Progenitor cell of endocrine pancreas (in vitro differentiated cells): ENCODE measurements at regions not wholly inside any gene's neighbourhood (a gene's known extent, or its start where the extent isn't known, plus 50 kb on each side); places are given as distances from the start of the nearest gene placed in this dataset.

ENCODE experiments used
- DNase-seq: peaks from one replicate; pipeline ENCODE4 v3.0.0; 2021; ENCODE audit warnings: low spot score; ENCODE audit not compliant: unreplicated experiment
- H3K27ac Mint-ChIP-seq: 2 replicates; pipeline ENCODE4 v1.8.0; 2021; ENCODE audit warnings: mild to moderate bottlenecking, moderate library complexity, mixed read lengths
- H3K27me3 Mint-ChIP-seq: 2 replicates; pipeline ENCODE4 v1.8.0; 2021; ENCODE audit warnings: mixed read lengths
- H3K36me3 Mint-ChIP-seq: 2 replicates; pipeline ENCODE4 v1.8.0; 2022; ENCODE audit warnings: mixed read lengths; ENCODE audit not compliant: insufficient read depth
- H3K4me1 Mint-ChIP-seq: 2 replicates; pipeline ENCODE4 v1.8.0; 2021; ENCODE audit warnings: low read depth, mixed read lengths
- H3K4me3 Mint-ChIP-seq: 2 replicates; pipeline ENCODE4 v1.8.0; 2021; ENCODE audit warnings: low read depth, mild to moderate bottlenecking, moderate library complexity, mixed read lengths
- H3K9me3 Mint-ChIP-seq: 2 replicates; pipeline ENCODE4 v1.8.0; 2021; ENCODE audit warnings: low read depth, mixed read lengths
- TF ChIP-seq, protein P1 (sequence below): fragments of 200-600 bp; sonication (generic); IDR thresholded peaks from one replicate; pipeline ENCODE4 v1.5.0; 2021; ENCODE audit warnings: antibody characterized with exemption, mild to moderate bottlenecking; ENCODE audit not compliant: unreplicated experiment

DNA sequence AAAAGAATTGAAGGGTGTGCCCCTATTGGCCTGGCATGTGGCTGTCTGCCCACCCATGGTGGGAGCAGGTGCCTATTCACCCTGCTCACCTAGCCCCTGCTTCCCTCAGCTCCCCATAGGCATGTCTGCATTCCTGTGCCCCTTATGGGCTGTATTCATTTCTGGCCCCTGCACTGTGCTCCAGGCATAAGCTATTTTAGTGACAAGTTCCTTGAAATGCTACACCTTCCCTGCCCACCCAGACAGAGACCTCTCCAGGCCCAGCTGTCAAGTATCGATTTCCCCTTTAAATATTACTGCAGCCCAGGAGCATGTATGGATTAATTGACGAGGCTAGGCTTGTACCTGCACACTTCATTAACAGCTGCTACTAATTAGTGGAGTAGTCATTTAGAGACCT, 235.4 kb downstream of the RPS24 start:
- peaks cover 6% of the 10 kb centered on the region for H3K9me3 Mint-ChIP-seq
- no peak overlapping the region for H3K27ac Mint-ChIP-seq
- H3K36me3 Mint-ChIP-seq, result no peaks in the 10 kb centered on the region
- no peak overlapping the region for H3K4me3 Mint-ChIP-seq
- peaks cover 17% of the 10 kb centered on the region for H3K4me1 Mint-ChIP-seq
- TF ChIP-seq, protein P1, sequence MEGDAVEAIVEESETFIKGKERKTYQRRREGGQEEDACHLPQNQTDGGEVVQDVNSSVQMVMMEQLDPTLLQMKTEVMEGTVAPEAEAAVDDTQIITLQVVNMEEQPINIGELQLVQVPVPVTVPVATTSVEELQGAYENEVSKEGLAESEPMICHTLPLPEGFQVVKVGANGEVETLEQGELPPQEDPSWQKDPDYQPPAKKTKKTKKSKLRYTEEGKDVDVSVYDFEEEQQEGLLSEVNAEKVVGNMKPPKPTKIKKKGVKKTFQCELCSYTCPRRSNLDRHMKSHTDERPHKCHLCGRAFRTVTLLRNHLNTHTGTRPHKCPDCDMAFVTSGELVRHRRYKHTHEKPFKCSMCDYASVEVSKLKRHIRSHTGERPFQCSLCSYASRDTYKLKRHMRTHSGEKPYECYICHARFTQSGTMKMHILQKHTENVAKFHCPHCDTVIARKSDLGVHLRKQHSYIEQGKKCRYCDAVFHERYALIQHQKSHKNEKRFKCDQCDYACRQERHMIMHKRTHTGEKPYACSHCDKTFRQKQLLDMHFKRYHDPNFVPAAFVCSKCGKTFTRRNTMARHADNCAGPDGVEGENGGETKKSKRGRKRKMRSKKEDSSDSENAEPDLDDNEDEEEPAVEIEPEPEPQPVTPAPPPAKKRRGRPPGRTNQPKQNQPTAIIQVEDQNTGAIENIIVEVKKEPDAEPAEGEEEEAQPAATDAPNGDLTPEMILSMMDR, result no peak
- no peaks in the 10 kb centered on the region for H3K27me3 Mint-ChIP-seq
- no peak for DNase-seq

DNA sequence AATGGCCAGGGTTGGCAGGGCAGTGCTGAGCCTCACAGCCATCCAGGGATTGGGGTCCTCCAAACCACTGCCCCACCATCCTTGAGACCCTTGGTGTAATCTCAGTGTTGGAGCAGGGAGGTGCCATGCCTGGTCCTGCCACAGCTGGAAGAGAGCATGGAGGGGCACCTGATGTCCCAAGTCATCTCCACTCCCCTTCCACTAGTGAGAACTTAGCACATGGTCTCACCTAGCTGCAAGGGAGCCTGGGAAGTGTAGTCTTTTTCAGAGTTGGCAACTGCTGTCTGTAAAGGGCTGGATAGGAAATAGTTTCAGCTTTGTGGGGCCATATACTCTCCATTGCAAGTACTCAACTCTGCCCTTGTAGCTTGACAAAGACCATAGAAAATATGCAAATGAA, 238.7 kb downstream of the RPS24 start:
- DNase-seq, result no peak
- peaks cover 11% of the 10 kb centered on the region for H3K27me3 Mint-ChIP-seq
- TF ChIP-seq, protein P1, result no peak

DNA sequence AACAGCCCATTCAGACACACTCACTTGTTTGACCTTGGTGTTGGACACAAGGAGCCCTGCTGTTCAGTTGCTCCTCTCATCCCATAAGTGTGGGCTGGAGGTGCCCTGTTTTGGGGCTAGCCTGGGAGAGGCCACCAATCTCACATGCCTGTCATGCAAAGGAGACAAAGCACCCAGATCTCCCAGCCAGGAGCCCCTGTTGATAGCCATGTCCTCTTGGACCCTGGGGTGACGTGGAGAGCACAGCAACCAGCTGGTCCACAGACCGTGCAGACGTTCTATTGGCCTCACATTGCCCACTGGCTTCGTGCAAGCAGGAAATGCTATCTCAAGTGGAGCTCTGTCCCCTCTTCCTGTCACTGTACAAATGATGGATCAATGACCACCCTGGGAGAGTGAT, 240.8 kb downstream of the RPS24 start:
- DNase-seq, result no peak
- Mint-ChIP-seq H3K36me3 (no peaks in the 10 kb centered on the region), H3K4me3 (no peak overlapping the region), H3K9me3 (no peaks in the 10 kb centered on the region), H3K4me1 (peaks cover 5% of the 10 kb centered on the region), H3K27me3 (peaks cover 11% of the 10 kb centered on the region), H3K27ac (no peak overlapping the region)
- TF ChIP-seq, protein P1, result no peak

More for the DNA sequence above, 238.7 kb downstream of the RPS24 start:
- H3K36me3 Mint-ChIP-seq, result no peaks in the 10 kb centered on the region
- H3K4me1 Mint-ChIP-seq, result peaks cover 12% of the 10 kb centered on the region
- no peak overlapping the region for H3K4me3 Mint-ChIP-seq
- no peak overlapping the region for H3K27ac Mint-ChIP-seq
- H3K9me3 Mint-ChIP-seq, result peaks cover 6% of the 10 kb centered on the region

DNA sequence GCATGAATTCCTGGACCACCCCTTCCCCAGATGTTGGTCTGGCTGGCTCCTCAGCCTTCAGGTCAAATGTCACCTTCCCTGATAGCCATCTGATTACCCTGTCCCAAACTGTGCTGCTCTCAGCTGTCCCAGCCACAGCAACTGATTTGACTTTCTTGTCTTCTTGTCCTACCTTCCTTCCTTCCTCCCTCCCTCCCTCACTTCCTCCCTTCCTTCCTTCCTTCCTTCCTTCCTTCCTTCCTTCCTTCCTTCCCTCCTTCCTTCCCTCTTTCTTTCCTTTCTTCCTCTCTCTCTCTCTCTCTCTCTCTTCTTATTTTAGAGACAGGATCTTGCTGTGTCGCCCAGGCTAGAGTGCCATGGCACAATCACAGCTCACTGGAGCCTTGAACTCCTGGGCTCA, 242.5 kb downstream of the RPS24 start:
- Mint-ChIP-seq H3K27me3 (peaks cover 11% of the 10 kb centered on the region), H3K9me3 (no peaks in the 10 kb centered on the region), H3K4me3 (no peak overlapping the region), H3K36me3 (no peaks in the 10 kb centered on the region), H3K4me1 (peaks cover 5% of the 10 kb centered on the region), H3K27ac (no peak overlapping the region)
- TF ChIP-seq, protein P1, result no peak
- no peak for DNase-seq

DNA sequence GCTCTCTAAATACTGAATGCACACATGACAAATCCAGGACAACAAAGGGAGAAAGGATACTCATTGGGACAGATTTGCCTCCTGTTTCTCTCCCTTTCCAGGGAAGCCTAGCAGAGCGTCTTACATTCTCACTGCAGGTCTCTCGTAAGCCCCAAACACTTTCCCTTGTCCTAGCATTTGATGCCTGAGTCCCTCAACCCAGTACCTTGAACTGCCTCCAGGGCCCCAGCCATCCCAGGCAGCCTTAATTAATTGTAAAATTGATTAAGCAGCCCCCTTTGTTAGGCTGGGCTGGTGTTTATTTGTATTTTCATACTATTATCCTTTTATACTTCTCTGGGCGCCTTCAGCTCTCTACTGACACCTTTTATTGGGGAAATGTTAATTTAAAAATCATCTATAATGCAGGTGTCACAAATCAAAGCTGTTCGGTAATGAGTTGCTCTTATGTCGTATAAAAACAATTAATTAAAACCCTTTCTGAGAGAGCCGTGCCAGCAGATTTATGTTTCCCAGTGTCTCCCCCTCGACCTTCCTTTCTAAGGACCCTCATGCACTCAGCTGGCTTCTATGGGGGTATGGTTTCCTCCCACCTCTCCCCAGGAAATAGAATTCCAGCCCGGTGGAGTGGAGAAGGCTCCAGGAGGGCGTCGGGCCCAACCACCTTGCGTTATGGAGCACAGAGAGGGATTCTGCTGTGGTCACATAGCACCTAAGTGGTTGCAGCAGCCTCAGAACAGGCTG, 243.8 kb downstream of the RPS24 start:
- Mint-ChIP-seq H3K27ac (no peak overlapping the region), H3K36me3 (no peaks in the 10 kb centered on the region), H3K9me3 (no peaks in the 10 kb centered on the region), H3K4me3 (no peak overlapping the region), H3K27me3 (peaks cover 11% of the 10 kb centered on the region), H3K4me1 (peaks cover 9% of the 10 kb centered on the region)
- TF ChIP-seq, protein P1, result peak; percentile 13
- no peak for DNase-seq
